GM21447 (cell line): ENCODE measurements at regions not wholly inside any gene's neighbourhood (a gene's known extent, or its start where the extent isn't known, plus 50 kb on each side); places are given as distances from the start of the nearest gene placed in this dataset.

Experiments
- ATAC-seq: cut with Tn5 transposase; IDR thresholded peaks from one replicate; pipeline ENCODE4 v1.9.1; 2021; ENCODE audit not compliant: unreplicated experiment

DNA sequence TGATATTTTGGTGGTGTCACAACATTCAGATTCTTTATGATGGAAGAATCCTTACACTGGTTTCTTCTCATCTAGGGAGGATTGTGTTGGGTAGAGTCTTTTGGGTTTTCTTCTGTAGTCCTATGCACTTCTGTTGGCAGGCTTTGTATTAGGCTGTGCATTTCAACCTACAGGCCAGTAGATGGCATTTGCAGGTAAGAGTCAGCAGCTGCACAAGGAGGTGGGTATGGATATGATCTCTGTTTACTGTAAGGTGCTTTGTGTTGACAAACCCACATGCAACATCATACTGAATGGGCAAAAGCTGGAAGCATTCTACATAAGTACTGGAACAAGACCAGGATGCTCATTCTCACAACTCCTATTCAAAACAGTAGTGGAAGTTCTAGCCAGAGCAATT, 656.8 kb downstream of the METTL4 start:
- no peak for ATAC-seq

DNA sequence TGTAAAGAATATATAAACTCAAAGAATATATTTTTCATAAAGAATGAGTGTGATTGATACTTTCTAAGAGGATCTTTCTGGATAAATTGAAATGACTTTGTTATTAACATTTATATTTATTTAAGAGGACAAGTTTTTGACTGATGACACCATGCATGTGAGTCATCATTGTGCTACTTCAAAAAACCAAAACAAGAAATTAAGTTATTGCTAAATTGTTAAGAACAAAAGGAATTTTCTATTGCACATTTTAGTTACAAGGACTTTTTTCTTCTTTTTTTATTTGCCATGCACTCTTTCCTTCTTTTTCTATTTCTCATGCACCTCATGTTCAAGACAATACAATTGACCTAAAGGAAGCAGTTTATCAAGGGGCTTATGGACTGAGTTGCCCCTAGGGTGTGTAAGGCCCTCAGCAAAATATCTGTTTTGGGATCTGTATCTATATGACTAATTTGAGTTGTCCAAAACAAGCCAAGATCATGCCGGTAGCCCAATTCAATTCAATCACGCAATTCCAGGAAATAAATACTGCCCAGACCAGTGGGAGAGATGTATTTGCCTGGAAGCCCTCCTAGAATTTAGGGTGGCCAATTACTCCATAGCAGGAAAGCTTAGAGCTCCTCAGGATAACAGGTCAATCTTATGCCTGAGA, 654.3 kb downstream of the METTL4 start:
- ATAC-seq = no peak

DNA sequence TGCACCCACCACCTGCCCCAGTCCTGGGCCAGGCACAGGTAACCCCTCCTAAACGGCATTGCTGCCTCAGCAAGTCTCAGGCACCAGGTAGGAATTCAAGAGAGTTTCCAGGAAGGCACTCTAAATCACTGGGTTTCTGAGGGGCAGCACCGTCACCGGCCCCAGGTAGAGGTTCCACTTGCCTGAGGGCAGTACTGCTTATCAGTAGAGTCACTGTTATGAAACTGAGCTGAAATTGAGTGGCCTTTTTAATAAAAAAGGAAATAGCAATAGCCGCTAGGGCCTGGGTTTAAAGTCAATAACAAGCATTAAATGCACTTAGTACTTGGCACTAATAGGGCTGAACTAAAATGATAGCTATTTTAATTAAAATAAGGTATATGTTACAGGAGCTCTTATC, 653.7 kb downstream of the METTL4 start:
- ATAC-seq = no peak

DNA sequence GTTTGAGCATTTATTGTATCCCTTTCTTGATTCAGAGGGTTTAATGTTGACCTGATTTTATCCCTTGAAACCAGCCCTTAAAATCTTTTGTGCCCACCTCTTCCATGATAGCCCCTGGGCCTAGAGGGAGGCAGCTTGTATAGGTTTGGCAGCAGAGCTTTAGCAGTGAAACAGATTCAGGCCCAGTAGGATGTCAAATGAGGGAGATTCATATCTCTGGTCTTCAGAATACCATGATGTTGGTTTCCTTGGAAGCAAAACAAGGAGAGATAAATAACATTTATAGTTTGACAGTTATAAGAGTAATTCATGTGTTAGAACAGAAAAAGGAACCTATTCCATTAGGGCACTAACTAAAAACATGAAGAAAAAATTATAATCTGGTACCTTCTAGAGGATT, 649.2 kb downstream of the METTL4 start:
- no peak for ATAC-seq

DNA sequence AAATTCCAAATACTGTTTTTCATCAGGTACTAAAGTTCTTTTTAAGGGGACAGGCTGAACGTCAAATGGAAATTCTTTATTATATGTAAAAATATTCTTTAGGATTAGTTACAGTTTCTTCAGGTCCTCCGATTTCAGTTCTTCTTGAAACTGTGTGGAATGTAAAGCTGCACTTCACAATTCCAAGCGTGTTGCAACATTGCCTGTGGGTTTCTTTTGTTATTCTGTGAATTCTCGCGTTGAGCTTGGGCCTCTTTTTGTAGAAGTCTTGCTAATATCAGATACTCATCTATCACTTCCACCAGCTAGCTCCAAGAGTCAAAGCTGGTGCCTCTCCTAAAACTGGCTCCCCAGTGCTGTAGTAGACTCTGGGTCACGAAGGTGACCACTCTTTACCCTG, 642.6 kb downstream of the METTL4 start:
- ATAC-seq = no peak

DNA sequence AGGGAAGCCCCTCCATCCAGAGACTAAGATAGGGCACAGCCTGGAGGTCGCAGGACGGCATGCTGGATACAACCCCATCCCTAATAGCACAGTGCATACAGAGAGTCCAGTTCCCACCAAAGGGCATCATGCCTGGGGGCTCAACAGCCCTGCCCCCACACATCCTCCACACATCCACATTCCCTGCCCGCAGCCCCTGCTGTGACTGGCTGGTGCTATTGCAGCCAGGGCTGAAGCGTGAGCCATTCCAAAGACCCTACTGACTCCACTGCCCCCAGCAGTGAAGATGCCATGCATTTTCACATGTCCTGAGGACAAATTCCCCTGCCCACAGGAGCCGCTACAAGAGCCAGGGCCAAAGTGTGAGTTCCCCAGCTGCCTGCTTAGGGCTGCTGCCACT, 641.6 kb downstream of the METTL4 start:
- no peak for ATAC-seq

DNA sequence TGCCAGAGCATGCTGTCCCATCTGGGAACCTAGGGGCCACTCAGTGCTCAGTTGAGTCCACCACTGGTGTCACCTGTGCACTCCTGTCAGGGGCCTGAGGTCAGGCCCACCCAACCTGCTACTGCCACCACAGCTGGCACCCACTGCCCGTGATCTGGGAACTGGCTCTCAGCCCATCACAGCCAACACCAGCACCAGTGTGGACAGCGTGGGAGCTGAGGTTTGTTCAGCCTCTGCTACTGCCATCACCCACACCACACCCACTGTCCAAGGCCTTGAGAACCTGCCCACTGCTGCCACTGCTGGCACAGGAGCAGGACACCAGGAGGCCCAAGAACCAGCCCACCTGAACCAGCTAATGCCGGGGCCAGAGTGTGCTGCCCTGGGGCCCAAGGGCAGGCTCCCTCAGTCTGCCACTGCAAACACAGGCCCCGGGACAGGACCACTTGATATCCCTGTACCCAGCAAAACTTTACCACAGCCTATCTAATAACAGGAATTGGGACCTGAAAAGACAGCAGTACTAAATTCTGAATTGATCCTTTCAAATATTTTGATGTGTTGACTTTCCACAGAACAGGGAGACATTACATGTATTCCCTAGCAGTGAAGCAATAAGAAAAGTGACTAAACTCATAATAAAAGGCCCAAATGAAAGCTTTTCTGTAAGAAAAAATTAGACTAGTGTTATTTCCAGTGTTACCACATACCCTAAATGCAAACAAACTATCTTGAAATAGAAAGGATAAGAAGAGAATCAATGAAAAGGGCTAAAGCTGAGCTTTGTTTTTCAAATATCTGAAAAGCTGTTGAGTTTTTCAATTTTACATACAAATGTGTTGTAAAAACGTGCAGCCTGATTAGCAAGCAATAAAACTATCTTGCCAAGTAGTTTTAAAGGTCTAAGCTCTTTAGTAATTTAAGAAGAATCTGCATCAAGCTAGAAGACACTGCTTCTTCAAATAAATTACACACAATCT, 640.7 kb downstream of the METTL4 start:
- ATAC-seq = no peak

DNA sequence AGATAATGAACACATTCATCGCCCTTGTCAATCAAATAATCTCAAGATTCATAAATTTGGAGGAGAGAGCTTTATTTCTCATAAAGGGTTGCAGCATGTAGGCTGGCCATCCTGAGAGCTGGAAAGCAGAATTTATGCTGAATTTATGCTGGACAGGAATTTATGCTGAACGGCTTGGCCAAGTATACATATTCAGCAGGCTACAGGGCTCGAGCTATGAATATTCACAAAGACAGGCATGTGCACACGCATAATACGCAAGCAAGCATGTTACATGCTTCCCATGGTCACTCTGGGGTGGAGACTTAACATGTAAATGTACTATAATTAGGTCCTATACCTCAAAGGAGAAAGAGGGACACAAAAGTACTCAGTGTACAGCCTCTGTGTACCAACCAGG, 618.8 kb downstream of the METTL4 start:
- no peak for ATAC-seq

DNA sequence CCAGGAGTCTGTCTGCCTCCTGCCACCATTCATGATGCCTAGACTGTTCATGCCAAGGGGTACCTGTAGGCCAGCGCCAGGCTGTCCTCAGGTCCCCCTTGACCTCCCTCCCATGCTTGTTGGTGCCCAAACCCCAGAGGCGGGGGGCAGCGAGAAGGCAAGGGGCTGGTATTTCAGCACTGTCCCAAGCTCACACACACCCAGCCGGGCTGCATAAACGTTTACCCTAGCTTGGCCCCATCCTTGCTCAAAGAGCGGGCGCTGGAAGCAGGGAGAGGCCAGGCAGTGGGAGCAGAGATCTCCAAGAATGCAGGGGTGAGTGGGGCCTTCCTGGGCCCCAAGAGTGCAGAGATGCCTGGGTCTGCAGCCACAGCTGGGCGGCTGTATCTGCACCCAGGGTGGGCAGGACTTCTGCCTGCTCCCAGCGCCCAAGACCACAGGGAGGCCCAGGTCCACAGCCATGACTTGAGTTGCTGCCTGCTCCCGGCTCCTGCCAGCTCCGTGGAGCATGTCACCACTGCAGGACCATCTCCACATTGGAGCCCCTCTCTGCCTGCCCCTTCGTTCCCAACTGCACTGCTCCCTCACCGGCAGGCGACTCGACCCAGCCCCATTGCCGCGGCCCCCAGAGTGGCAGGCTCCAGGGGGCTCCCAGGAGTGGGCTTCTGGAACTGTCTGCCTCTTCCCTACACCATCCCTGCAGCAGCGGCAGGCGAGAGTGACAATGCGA, 616.6 kb downstream of the METTL4 start:
- ATAC-seq = no peak

DNA sequence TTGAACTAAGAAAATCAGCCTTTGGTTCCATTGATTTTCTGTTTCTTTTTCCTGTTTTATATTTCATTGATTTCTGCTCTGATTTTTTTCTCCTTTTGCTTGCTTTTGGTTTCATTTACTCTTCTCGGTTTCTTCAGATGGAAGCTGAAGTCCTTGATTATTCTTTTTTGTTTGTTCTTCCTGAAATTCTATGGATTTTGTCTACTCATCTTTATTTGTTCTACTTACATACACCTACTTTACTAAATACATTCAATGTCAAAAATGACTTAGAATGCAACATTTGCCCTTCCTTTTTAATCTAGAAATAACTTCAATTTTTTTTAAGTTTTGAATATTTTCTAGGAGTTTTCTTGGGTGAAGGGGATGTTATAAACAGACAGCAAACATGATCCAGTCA, 612.5 kb downstream of the METTL4 start:
- ATAC-seq = no peak

DNA sequence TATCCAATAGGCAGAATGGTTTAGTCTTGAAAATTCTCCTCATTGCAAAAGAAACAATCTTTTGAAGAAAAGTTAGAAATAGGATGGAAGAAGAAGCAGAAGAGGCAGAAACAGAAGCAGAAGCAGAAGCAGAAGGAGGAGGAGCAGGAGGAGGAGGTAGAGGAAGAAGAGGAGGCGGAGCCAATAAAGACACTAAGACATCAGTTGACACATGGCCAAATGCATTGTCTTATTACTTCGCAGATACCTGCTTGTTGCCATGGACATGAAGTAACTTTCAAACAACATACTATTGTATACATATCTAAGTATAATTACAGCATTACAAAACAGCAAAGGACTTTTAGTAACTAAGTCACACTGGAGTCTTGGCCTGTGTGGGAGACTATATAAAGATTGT, 606.3 kb downstream of the METTL4 start:
- ATAC-seq = no peak

DNA sequence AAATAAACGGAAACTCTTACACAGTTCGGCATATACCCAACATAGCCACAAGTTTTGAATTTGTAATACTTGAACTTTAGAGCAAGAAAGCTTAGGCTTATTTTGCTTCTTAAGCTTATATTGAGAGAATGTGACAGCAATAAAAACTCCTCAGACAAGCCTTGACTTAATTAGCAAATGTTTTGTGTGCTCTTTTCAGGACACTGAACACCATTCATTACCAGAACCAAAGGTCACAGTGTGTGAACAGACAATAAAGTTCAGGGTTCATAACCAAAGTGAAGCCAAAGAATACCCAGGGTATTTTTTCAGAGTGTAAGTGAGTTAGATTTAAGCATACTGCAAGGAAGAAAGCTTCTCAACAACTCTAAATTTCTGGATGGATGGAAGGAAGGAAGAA, 605.8 kb downstream of the METTL4 start:
- ATAC-seq = no peak

DNA sequence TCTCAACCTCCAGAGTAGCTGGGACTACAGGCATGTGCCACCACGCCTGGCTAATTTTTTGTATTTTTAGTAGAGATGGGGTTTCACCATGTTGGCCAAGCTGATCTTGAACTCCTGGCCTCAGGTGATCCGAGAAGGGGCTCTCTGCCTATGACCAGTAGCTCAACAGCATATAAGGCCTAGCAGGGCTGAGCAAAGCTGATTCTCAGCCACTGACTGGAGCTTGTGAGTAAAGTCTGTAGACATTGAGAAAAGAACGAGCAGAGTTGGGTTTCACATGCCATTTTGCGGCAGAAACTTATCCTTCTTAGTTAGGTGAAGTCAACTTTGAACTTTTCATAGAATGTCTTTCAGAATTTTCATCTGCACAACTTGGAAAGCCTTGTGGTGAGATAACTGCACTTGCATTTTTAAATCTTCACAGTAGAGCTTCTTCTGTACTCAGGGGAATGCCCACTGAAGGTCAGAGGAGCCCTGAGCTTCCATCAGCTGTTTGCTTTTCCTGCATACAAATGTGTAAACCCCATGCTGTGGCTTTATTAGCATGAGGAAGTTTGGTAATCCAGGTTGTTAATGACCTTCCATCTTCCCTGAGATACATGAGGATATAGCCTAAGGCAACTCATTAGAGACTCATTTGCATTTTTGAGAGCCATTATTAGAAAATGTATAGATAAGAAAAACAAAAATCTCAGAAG, 602.4 kb downstream of the METTL4 start:
- no peak for ATAC-seq

DNA sequence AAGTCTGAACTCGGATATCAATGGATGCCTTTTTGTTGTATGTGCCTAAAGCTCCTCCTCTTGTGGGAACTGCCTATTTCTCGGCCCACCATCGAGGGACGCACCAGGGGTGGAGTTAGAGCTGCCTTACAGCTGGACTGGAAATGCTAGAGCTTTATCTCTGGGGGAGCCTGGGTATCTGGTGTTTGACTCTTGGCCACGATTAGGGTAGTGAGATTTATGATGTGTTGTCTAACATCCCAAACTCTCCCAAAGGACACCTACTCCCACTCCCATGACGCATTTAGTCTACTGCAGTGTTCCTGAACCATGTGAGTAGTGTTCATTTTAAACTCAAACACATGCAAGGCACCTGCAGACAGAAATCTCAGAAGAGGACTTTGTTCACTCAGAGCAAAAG, 594.8 kb downstream of the METTL4 start:
- ATAC-seq = no peak

DNA sequence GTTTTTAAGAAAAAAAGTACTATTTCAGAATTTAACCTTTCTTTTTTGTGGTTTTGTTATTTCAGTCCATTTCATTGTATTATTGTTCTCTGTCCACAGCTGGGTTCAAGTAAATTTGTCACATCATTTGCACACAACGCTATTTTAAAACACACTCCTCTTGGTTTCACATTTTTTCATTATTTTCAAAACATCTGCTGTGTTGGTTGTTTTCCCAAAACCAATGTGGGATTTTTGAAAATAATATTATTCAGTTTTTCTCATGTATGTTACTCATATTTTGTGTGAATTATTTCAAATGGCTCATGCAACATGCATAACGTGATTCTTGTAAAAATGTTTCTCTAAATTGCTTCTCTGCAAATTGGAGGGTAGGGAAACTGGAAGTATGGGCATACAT, 589.2 kb downstream of the METTL4 start:
- no peak for ATAC-seq

DNA sequence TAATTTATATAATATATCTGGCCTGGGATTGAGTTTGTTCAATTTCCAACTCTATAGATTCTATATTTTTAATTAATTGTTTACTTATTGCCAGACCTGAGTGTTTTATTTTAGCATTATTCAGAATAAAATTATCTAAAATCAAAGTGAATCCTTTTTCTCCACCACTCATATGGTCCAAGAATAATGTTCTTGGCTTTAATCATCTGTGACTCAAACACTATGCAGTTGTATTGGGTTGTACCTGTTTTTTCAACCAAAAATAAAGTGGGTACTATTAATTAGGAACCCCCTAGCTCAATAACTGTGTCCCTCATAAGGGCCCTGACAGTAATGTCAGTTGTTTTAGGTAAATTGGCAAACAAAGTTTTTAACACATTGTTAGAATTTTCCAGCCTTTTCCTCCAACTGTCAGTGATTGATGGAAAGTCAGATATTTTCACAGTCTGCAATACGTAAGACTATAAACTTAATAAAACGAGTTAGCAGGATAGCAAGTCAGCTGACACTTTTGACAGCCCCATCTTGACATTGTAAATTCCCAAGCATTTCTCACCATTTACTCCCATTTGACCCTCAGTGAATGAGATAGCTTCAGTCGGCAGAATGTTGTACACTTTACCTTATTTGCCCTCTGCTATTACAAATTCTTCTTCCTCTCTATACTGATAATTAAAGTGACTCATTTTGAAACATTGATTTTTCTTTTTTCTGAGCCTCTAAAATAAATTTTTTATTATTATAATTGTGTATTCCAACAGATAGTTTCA, 587.4 kb downstream of the METTL4 start:
- ATAC-seq = no peak

DNA sequence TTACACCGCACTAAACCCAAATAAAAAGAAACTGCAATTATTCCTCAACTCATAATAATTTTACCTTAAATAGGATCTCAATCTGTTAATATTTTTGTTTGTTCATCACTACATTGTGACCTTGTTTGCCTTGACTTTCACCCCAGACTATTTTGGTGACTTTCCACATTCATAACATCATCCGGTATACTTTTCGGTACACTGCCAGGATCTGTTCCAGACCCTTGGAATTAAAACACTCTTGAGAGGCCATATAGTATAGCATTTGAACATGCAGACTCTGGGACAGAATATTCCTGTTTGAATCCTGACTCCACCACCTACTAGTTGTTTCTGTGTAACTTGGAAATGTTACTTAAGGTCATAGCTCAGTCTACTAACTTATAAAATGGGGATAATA, 577.4 kb downstream of the METTL4 start:
- no peak for ATAC-seq

DNA sequence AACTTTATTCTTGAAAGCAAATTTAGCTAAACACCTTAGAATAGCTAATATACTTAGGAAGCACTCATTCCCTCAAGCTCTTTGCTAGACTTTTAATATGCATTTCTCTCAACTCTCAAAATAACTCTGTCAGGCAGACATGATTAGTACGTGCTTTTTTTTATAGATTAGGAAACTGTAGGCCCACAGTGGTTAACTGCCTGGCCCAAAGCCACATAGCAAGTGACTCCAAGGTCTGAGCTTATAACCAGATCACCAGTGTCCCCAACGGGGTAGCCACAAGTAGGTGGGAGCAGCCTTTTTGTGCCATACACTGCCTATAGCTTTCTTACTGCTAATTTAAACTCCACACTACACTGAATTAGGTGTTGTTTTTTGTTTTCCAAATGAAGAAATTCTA, 576.8 kb downstream of the METTL4 start:
- ATAC-seq = no peak

DNA sequence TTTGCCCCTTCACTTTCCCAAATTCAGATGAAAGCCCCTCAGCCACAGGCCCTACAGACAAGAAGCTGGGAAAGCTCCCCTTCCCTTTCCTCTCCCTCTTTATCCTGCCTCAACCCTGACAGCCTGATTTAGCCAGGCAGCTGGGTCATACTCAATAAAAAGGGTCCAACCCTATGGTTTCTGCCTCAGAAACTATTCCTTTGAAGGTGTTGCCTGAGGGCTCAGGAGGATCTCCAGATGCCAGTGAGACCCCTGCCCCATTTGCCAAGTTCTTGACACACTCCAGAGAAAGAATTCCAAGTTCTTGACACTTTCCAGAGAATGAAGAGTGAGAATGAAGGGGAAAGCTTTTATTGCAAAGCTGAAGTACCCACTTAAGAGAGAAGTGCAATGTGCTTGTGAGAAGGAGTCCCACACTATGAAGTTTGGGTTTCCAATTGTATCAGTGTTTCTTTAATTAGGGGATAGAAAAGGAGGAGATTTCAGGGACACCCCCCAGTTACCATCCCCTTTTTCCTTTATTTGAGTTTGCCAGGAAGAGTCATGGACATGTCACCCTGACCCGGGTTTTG, 576.2 kb downstream of the METTL4 start:
- ATAC-seq = no peak

DNA sequence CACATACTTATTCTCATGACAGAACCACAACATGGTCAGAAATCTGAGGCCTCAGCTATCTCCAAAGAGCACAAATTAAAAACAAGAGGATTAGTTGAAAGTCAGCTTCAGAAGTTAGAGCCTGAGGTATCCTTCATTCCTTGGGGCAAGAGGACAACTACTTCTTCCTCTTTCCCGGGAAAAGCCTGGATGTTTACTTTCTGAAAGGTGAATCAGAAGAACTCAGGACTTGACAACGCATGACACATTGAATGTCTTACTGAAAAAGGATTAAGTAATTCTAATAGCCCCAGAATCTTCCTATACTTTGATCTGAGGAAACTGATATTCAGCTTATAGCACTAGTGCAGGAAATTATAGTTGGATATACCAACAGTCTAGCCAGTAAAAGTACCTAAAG, 573.2 kb downstream of the METTL4 start:
- no peak for ATAC-seq
